ENCODE measurements at regions not wholly inside any gene's neighbourhood (a gene's known extent, or its start where the extent isn't known, plus 50 kb on each side); places are given as distances from the start of the nearest gene placed in this dataset.

GRCh38 chr2:16005389-16005788 lies 65.0 kb downstream of the MYCN start:
- H3K27me3 Mint-ChIP-seq (ENCODE audit: unreplicated experiment), result no peaks in the 10 kb centered on the region
- TF ChIP-seq CTCF (IDR thresholded peaks at IDR 0.05; ENCODE audit: unreplicated experiment), result no peak
- H3K9me3 Mint-ChIP-seq (ENCODE audit: low read depth, unreplicated experiment), result peaks cover 5% of the 10 kb centered on the region
- DNase-seq, result no peak
- BruUV-seq (replicated peaks), result no TSS peak
- no peak overlapping the region for H3K4me3 Mint-ChIP-seq (ENCODE audit: low read depth, unreplicated experiment)
- peak overlapping the region; percentile 58 for H3K27ac Mint-ChIP-seq (ENCODE audit: unreplicated experiment)
- intact Hi-C loops (cut with micrococcal nuclease; ENCODE audit: unreplicated experiment), result loop anchor here (5.0 kb wide), 1 partner anchor 38 kb away; no protein-coding TSS in a partner anchor
- CTCF ChIA-PET, result interaction anchor here (0.7 kb wide), 1 partner anchor 1180 kb away, joined by 5 read pairs; no protein-coding TSS in a partner anchor
- peaks cover 6% of the 10 kb centered on the region for H3K36me3 Mint-ChIP-seq (ENCODE audit: insufficient read depth, unreplicated experiment)
- H3K4me1 Mint-ChIP-seq (ENCODE audit: low read depth, unreplicated experiment), result peaks cover 19% of the 10 kb centered on the region

- BruUV-seq (replicated peaks), result no TSS peak
- H3K4me1 Mint-ChIP-seq (ENCODE audit: low read depth, unreplicated experiment), result peaks cover 19% of the 10 kb centered on the region
- CTCF ChIA-PET, result no interaction called here
- DNase-seq, result no peak
- H3K4me3 Mint-ChIP-seq (ENCODE audit: low read depth, unreplicated experiment), result no peak overlapping the region
- no peak overlapping the region for H3K27ac Mint-ChIP-seq (ENCODE audit: unreplicated experiment)
- no peaks in the 10 kb centered on the region for H3K27me3 Mint-ChIP-seq (ENCODE audit: unreplicated experiment)
- peaks cover 5% of the 10 kb centered on the region for H3K9me3 Mint-ChIP-seq (ENCODE audit: low read depth, unreplicated experiment)
- intact Hi-C loops (cut with micrococcal nuclease; ENCODE audit: unreplicated experiment), result no loop called here
- H3K36me3 Mint-ChIP-seq (ENCODE audit: insufficient read depth, unreplicated experiment), result peaks cover 6% of the 10 kb centered on the region
- TF ChIP-seq CTCF (IDR thresholded peaks at IDR 0.05; ENCODE audit: unreplicated experiment), result no peak
Observed at GRCh38 chr2:16003809-16004208, 63.5 kb downstream of the MYCN start.

- no peak overlapping the region for H3K4me3 Mint-ChIP-seq (ENCODE audit: low read depth, unreplicated experiment)
- CTCF ChIA-PET, result no interaction called here
- no peak for DNase-seq
- no peaks in the 10 kb centered on the region for H3K27me3 Mint-ChIP-seq (ENCODE audit: unreplicated experiment)
- peaks cover 5% of the 10 kb centered on the region for H3K9me3 Mint-ChIP-seq (ENCODE audit: low read depth, unreplicated experiment)
- no peak overlapping the region for H3K27ac Mint-ChIP-seq (ENCODE audit: unreplicated experiment)
- BruUV-seq (replicated peaks), result no TSS peak
- no peak for TF ChIP-seq CTCF (IDR thresholded peaks at IDR 0.05; ENCODE audit: unreplicated experiment)
- H3K4me1 Mint-ChIP-seq (ENCODE audit: low read depth, unreplicated experiment), result peaks cover 19% of the 10 kb centered on the region
- intact Hi-C loops (cut with micrococcal nuclease; ENCODE audit: unreplicated experiment), result no loop called here
- H3K36me3 Mint-ChIP-seq (ENCODE audit: insufficient read depth, unreplicated experiment), result peaks cover 6% of the 10 kb centered on the region
Observed at GRCh38 chr2:16003152-16003551, 62.8 kb downstream of the MYCN start.

GRCh38 chr2:16002575-16002974 lies 62.2 kb downstream of the MYCN start:
- Mint-ChIP-seq H3K36me3 (ENCODE audit: insufficient read depth, unreplicated experiment) (peaks cover 6% of the 10 kb centered on the region), H3K27me3 (ENCODE audit: unreplicated experiment) (no peaks in the 10 kb centered on the region), H3K4me1 (ENCODE audit: low read depth, unreplicated experiment) (peaks cover 19% of the 10 kb centered on the region), H3K27ac (ENCODE audit: unreplicated experiment) (no peak overlapping the region), H3K4me3 (ENCODE audit: low read depth, unreplicated experiment) (no peak overlapping the region), H3K9me3 (ENCODE audit: low read depth, unreplicated experiment) (peaks cover 5% of the 10 kb centered on the region)
- no peak for TF ChIP-seq CTCF (IDR thresholded peaks at IDR 0.05; ENCODE audit: unreplicated experiment)
- intact Hi-C loops (cut with micrococcal nuclease; ENCODE audit: unreplicated experiment), result no loop called here
- BruUV-seq (replicated peaks), result no TSS peak
- no peak for DNase-seq
- CTCF ChIA-PET, result no interaction called here

Measured in Calu3 (cell line).